ENCODE measurements at regions not wholly inside any gene's neighbourhood (a gene's known extent, or its start where the extent isn't known, plus 50 kb on each side); places are given as distances from the start of the nearest gene placed in this dataset.

DNA sequence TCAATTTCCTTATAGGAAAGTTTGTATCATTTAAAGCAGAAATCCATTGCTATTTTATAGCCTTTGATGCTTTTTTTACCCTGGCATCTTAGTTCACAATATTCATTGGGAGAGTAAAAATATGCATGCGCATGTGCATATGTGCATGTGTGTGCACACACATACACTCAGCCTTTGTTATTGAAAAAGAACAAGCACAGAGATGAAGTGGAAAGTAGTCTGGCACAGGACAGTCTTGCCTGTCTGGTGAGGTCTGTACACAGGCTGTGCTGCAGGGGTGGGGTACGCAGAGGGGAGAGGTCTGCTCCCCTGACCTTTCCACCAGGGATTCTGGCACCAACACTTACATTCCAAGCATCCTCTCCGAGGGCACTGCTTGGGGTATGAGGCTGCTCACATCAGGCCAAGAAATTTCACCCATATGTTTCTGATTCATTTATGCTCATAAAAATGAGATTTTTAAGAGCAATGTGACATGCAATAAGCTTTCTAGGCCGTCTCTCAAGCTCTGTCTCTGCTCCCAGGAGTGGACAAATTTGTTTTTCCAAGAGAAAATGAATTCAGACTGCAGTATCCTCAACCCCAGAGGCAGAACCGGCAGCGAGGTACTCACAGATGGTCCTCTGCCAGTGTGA is 237.2 kb downstream of the INSIG2 start:
- H3K4me3 ChIP-seq = no peak overlapping the region
- no peaks in the 10 kb centered on the region for H3K9me3 ChIP-seq
- no peaks in the 10 kb centered on the region for H3K4me1 ChIP-seq
- H3K36me3 ChIP-seq = no peaks in the 10 kb centered on the region
- DNase-seq (no peak), ATAC-seq (no peak)
- TF ChIP-seq POLR2A (IDR thresholded peaks at IDR 0.05) = no peak
- no peak overlapping the region for H3K27ac ChIP-seq
- H3K27me3 ChIP-seq = no peaks in the 10 kb centered on the region
- intact Hi-C loops (cut with DNase I; ENCODE audit: low total_unique reads) (no loop called here), in situ Hi-C loops (cut with MboI; ENCODE audit: low sequenced_read_pairs in 4 of 4) (no loop called here)

DNA sequence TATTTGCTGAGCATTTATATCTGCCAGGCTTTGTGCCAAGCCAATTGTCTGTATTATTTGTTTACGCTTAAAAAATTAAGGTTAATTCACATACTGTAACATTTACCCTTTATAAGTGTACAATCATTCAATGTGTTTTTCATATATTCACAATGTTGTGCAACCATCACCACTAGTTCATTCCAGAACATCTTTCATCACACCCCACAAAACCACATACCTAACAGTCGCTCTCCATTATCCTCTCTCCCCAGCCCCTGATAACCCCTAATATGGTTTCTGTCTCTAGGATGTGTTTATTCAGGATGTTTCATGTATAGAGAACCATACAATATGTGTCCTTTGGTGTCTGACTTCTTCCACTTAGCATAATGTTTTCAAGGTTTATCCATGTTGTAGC is 234.1 kb downstream of the INSIG2 start:
- Histone ChIP-seq H3K4me1 (no peaks in the 10 kb centered on the region), H3K4me3 (no peak overlapping the region), H3K27ac (no peak overlapping the region), H3K9me3 (no peaks in the 10 kb centered on the region), H3K36me3 (no peaks in the 10 kb centered on the region), H3K27me3 (no peaks in the 10 kb centered on the region)
- in situ Hi-C loops (cut with MboI; ENCODE audit: low sequenced_read_pairs in 4 of 4) (no loop called here), intact Hi-C loops (cut with DNase I; ENCODE audit: low total_unique reads) (no loop called here)
- TF ChIP-seq, protein P1, sequence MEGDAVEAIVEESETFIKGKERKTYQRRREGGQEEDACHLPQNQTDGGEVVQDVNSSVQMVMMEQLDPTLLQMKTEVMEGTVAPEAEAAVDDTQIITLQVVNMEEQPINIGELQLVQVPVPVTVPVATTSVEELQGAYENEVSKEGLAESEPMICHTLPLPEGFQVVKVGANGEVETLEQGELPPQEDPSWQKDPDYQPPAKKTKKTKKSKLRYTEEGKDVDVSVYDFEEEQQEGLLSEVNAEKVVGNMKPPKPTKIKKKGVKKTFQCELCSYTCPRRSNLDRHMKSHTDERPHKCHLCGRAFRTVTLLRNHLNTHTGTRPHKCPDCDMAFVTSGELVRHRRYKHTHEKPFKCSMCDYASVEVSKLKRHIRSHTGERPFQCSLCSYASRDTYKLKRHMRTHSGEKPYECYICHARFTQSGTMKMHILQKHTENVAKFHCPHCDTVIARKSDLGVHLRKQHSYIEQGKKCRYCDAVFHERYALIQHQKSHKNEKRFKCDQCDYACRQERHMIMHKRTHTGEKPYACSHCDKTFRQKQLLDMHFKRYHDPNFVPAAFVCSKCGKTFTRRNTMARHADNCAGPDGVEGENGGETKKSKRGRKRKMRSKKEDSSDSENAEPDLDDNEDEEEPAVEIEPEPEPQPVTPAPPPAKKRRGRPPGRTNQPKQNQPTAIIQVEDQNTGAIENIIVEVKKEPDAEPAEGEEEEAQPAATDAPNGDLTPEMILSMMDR (IDR thresholded peaks at IDR 0.05 in 4 of 5, conservative IDR thresholded peaks at IDR 0.05 in 1 of 5) = no peak
- TF ChIP-seq POLR2A (IDR thresholded peaks at IDR 0.05) = no peak
- DNase-seq (no peak), ATAC-seq (no peak)

DNA sequence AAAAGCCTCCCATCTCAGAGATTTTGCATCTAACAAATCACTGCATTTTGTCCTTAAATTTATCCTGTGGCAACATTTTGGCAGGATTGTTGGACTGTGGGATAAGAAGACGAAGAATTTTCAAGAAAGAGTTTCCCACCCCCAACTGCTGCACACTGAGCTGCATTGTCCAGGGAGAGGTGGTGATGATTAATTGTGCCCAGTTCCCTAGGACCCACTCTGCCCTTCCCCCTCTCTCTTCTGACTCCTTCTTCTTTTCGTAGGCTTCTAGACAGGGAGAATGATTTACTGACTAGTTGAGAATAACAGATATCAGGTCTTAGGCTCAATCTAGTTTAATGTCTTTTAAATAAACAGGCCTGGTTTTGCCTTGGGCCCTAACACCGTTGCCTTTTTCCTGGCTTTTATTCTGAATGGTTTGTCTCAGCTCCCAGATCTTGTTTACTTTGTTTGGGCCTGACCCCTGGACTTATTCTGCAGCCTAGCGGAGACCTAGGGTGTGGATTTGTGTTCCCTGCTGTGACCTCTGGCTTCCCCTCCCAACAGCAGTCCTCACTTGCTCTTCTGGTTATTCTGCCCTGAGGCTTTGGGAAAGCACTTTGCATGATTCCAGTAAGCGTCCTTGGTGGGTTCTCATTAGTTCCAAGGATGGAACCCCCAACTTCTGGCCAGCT is 233.3 kb downstream of the INSIG2 start:
- Histone ChIP-seq H3K9me3 (no peaks in the 10 kb centered on the region), H3K27ac (no peak overlapping the region), H3K27me3 (no peaks in the 10 kb centered on the region), H3K4me3 (no peak overlapping the region), H3K36me3 (no peaks in the 10 kb centered on the region), H3K4me1 (no peaks in the 10 kb centered on the region)
- TF ChIP-seq, protein P1 (IDR thresholded peaks at IDR 0.05 in 4 of 5, conservative IDR thresholded peaks at IDR 0.05 in 1 of 5) = no peak
- TF ChIP-seq POLR2A (IDR thresholded peaks at IDR 0.05) = no peak
- no peak for ATAC-seq
- DNase-seq = no peak
- intact Hi-C loops (cut with DNase I; ENCODE audit: low total_unique reads) = no loop called here
- in situ Hi-C loops (cut with MboI; ENCODE audit: low sequenced_read_pairs in 4 of 4) = no loop called here

DNA sequence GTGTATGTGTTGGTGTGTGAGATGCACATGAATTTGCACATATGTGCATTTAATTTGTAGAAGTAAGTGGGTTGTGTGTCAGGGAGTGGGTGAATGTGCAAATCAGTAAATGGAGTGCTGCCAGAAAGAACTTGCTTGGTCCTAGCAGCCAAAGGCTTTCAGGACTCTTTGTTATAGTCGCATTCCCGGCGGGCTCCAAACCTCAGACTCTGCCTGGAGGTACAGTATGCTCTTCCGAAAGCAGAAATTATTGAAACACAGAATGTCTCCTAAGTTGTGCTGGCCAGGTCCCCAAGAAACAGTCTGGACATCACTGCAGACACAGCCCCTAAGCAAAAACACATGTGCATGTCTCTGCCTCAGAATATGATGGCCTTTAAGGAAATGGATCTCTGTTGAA is 232.4 kb downstream of the INSIG2 start:
- Histone ChIP-seq H3K4me3 (no peak overlapping the region), H3K4me1 (no peaks in the 10 kb centered on the region), H3K27ac (no peak overlapping the region), H3K36me3 (no peaks in the 10 kb centered on the region), H3K27me3 (no peaks in the 10 kb centered on the region), H3K9me3 (no peaks in the 10 kb centered on the region)
- intact Hi-C loops (cut with DNase I; ENCODE audit: low total_unique reads) (no loop called here), in situ Hi-C loops (cut with MboI; ENCODE audit: low sequenced_read_pairs in 4 of 4) (no loop called here)
- DNase-seq (no peak), ATAC-seq (no peak)
- no peak for TF ChIP-seq POLR2A (IDR thresholded peaks at IDR 0.05)
- TF ChIP-seq, protein P1 (IDR thresholded peaks at IDR 0.05 in 4 of 5, conservative IDR thresholded peaks at IDR 0.05 in 1 of 5) = no peak

DNA sequence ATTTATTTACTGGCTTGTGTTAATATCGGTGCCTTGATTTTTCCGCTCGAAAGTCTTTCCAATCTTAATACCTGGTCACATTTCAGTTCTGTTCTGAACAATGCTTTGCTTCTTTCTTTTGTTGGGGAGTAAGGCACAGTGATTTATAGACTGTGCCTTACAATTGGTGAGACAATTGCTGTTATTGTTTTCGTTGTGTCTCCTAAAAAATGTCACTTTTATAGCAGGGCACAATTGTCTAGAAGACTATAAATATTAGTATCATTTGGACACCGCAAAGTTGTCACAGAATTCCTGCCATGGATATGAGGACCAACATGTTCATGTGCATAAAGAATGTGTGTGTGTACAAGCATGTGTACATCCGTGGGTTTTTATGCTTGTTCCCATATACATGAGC is 231.9 kb downstream of the INSIG2 start:
- TF ChIP-seq, protein P1 (IDR thresholded peaks at IDR 0.05 in 4 of 5, conservative IDR thresholded peaks at IDR 0.05 in 1 of 5) = no peak
- no peak for TF ChIP-seq POLR2A (IDR thresholded peaks at IDR 0.05)

More for the DNA sequence above, 231.9 kb downstream of the INSIG2 start:
- Histone ChIP-seq H3K9me3 (no peaks in the 10 kb centered on the region), H3K4me1 (no peaks in the 10 kb centered on the region), H3K27ac (no peak overlapping the region), H3K36me3 (no peaks in the 10 kb centered on the region), H3K4me3 (no peak overlapping the region), H3K27me3 (no peaks in the 10 kb centered on the region)
- intact Hi-C loops (cut with DNase I; ENCODE audit: low total_unique reads) (no loop called here), in situ Hi-C loops (cut with MboI; ENCODE audit: low sequenced_read_pairs in 4 of 4) (no loop called here)
- ATAC-seq (no peak), DNase-seq (no peak)
